HG03045 (cell line): ENCODE measurements at regions not wholly inside any gene's neighbourhood (a gene's known extent, or its start where the extent isn't known, plus 50 kb on each side); places are given as distances from the start of the nearest gene placed in this dataset.
"Not testable (repeated sequence)": the region's sequence is repeated elsewhere in the genome, so short reads cannot be mapped to it uniquely, and the experiment has no call there.

Experiments used
- ATAC-seq: cut with Tn5 transposase; IDR thresholded peaks from one replicate; pipeline ENCODE4 v1.9.1; 2021; ENCODE audit warnings: mild to moderate bottlenecking, moderate library complexity; ENCODE audit not compliant: unreplicated experiment

- no peak for ATAC-seq
Observed at GRCh38 chr11:13134066-13134465, 125.0 kb downstream of the RASSF10 start.

- no peak for ATAC-seq
Observed at GRCh38 chr11:13134886-13135285, 125.8 kb downstream of the RASSF10 start.

GRCh38 chr11:13135385-13136271 is 126.5 kb downstream of the RASSF10 start:
- ATAC-seq: no peak

- ATAC-seq: no peak
Observed at GRCh38 chr11:13136272-13136596, 127.1 kb downstream of the RASSF10 start.

GRCh38 chr11:13137844-13138301 is 128.8 kb downstream of the RASSF10 start:
- no peak for ATAC-seq

- not testable (repeated sequence) for ATAC-seq
Observed at GRCh38 chr11:13139085-13139484, 130.0 kb downstream of the RASSF10 start.

- ATAC-seq: peak; percentile 50
Observed at GRCh38 chr11:13140028-13140870, 131.1 kb downstream of the RASSF10 start.

- no peak for ATAC-seq
Observed at GRCh38 chr11:13140873-13141655, 131.9 kb downstream of the RASSF10 start.

GRCh38 chr11:13141731-13142709 is 132.9 kb downstream of the RASSF10 start:
- no peak for ATAC-seq

- no peak for ATAC-seq
Observed at GRCh38 chr11:13143486-13144297, 133.9 kb upstream of the BMAL1 start.

GRCh38 chr11:13145461-13145860 is 132.1 kb upstream of the BMAL1 start:
- no peak for ATAC-seq

- no peak for ATAC-seq
Observed at GRCh38 chr11:13149991-13150390, 127.6 kb upstream of the BMAL1 start.

- no peak for ATAC-seq
Observed at GRCh38 chr11:13150487-13150886, 127.1 kb upstream of the BMAL1 start.

GRCh38 chr11:13152264-13152663 is 125.3 kb upstream of the BMAL1 start:
- no peak for ATAC-seq

GRCh38 chr11:13152736-13153541 is 124.7 kb upstream of the BMAL1 start:
- ATAC-seq: no peak

- not testable (repeated sequence) for ATAC-seq
Observed at GRCh38 chr11:13154374-13154773, 123.2 kb upstream of the BMAL1 start.

GRCh38 chr11:13160346-13160745 is 117.2 kb upstream of the BMAL1 start:
- no peak for ATAC-seq

GRCh38 chr11:13160806-13161205 is 116.8 kb upstream of the BMAL1 start:
- ATAC-seq: no peak
